ENCODE measurements at regions not wholly inside any gene's neighbourhood (a gene's known extent, or its start where the extent isn't known, plus 50 kb on each side); places are given as distances from the start of the nearest gene placed in this dataset.

DNA sequence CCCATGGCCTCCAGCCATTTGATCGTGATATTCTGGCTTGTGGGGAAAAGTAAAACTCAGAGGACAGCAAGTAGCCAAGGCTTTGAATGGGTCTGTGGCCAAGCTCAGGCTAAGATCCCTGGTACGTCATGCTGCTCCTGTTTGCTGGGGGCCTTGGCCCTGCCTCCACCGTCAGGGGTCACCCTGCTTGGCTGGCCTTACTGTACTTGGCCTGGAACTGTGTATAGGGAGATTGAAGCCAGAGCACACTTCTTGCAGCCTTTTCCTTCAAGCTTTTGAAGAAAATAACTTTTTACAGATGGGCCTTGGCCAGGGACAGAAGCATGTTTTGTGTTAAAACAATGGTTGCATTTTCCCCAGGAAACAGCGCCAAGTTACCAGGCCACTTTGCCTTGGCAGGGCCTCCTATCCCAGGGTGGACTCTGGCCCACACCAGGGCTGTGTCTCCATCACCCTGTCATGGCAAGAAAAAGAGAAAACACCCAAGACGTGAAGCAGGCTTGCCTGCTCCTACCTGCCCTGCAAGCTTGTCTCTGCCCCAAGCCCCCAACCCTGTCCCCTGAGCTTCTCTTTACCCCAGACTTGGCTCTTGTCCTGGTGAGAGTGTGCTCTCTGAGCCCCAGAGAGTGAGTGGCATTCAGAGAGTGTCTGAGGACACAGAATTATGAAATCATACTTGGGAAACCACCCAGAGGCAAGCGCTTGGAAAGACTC lies 286.9 kb downstream of the GADD45G start:
- Histone ChIP-seq H3K9ac (ENCODE audit: control insufficient read depth, insufficient read depth, low read length) (no peak overlapping the region), H3K27ac (ENCODE audit: control insufficient read depth, insufficient read depth) (no peak overlapping the region), H3K4me1 (ENCODE audit: control insufficient read depth, insufficient read depth, low read length) (no peaks in the 10 kb centered on the region), H2AFZ (ENCODE audit: control insufficient read depth, low read depth, low read length) (no peak overlapping the region), H3K9me3 (replicated peaks; ENCODE audit: control insufficient read depth, insufficient read depth, low read length) (no peaks in the 10 kb centered on the region), H3K79me2 (ENCODE audit: control insufficient read depth, insufficient read depth, low read length) (no peaks in the 10 kb centered on the region), H3K4me2 (ENCODE audit: control insufficient read depth, insufficient read depth) (no peak overlapping the region), H3K36me3 (ENCODE audit: control insufficient read depth in 2 of 2, insufficient read depth in 2 of 2, low read length in 1 of 2) (no peaks in the 10 kb centered on the region), H3K4me3 (no peak overlapping the region), H3K27me3 (replicated peaks in 1 of 2; ENCODE audit: control insufficient read depth in 2 of 2, insufficient read depth in 2 of 2, low read length in 1 of 2) (peaks cover 5 to 11% of the 10 kb centered on the region in 2 experiments), H4K20me1 (ENCODE audit: control insufficient read depth, insufficient read depth) (no peaks in the 10 kb centered on the region)
- DNase-seq (ENCODE audit: low read depth, low spot score), result no peak
- BruUV-seq (replicated peaks), result no TSS peak
- 29% methylated on average over 6 of the region's 6 CpGs for WGBS (ENCODE audit: insufficient coverage, insufficient replicate concordance, low lambda C conversion rate, missing lambda C conversion rate)
- SMC1A ChIA-PET (ENCODE audit: uncharacterized antibody, unreplicated experiment), result no interaction called here
- ATAC-seq, result no peak
- RAD21 ChIA-PET (ENCODE audit: unreplicated experiment), result no interaction called here
- intact Hi-C loops (cut with micrococcal nuclease; ENCODE audit: unreplicated experiment), result no loop called here
- CTCF ChIA-PET, result no interaction called here
- FAIRE-seq, result no peak
- POLR2A ChIA-PET, result no interaction called here
- in situ Hi-C loops (cut with MboI), result no loop called here
- TF ChIP-seq USF1 (IDR thresholded peaks at IDR 0.05; ENCODE audit: borderline replicate concordance, extremely low read length, insufficient read depth, low read depth, low read length) (no peak), ZBTB40 (IDR thresholded peaks at IDR 0.05; ENCODE audit: borderline replicate concordance) (no peak), IRF5 (IDR thresholded peaks at IDR 0.05; ENCODE audit: borderline replicate concordance) (no peak), PKNOX1 (IDR thresholded peaks at IDR 0.05) (no peak), MXI1 (IDR thresholded peaks at IDR 0.05; ENCODE audit: low read depth, low read length) (no peak), MEF2A (IDR thresholded peaks at IDR 0.05; ENCODE audit: insufficient read depth, low read depth, low read length) (no peak), NFIC (IDR thresholded peaks at IDR 0.05; ENCODE audit: low read depth, low read length) (no peak), JUND (IDR thresholded peaks at IDR 0.05; ENCODE audit: low read depth, low read length) (no peak), RUNX3 (IDR thresholded peaks at IDR 0.05; ENCODE audit: low read length) (no peak), SMC3 (IDR thresholded peaks at IDR 0.05; ENCODE audit: borderline replicate concordance, low read length) (no peak), ZBTB33 (IDR thresholded peaks at IDR 0.05) (no peak), SIN3A (IDR thresholded peaks at IDR 0.05; ENCODE audit: low read depth, low read length) (no peak), SMAD1 (IDR thresholded peaks at IDR 0.05; ENCODE audit: low read depth, partially characterized antibody) (no peak), ZNF622 (IDR thresholded peaks at IDR 0.05) (no peak), ZNF384 (IDR thresholded peaks at IDR 0.05; ENCODE audit: borderline replicate concordance, low read depth, low read length) (no peak)
